SKM-1 treated with dmso at 0.1 percent for 144 hours (cell line): ENCODE measurements at regions not wholly inside any gene's neighbourhood (a gene's known extent, or its start where the extent isn't known, plus 50 kb on each side); places are given as distances from the start of the nearest gene placed in this dataset.

Experiments
- DNase-seq: peaks from one replicate; lab custom pipeline; 2025; ENCODE audit not compliant: unreplicated experiment; lab: John Stamatoyannopoulos, UW

DNA sequence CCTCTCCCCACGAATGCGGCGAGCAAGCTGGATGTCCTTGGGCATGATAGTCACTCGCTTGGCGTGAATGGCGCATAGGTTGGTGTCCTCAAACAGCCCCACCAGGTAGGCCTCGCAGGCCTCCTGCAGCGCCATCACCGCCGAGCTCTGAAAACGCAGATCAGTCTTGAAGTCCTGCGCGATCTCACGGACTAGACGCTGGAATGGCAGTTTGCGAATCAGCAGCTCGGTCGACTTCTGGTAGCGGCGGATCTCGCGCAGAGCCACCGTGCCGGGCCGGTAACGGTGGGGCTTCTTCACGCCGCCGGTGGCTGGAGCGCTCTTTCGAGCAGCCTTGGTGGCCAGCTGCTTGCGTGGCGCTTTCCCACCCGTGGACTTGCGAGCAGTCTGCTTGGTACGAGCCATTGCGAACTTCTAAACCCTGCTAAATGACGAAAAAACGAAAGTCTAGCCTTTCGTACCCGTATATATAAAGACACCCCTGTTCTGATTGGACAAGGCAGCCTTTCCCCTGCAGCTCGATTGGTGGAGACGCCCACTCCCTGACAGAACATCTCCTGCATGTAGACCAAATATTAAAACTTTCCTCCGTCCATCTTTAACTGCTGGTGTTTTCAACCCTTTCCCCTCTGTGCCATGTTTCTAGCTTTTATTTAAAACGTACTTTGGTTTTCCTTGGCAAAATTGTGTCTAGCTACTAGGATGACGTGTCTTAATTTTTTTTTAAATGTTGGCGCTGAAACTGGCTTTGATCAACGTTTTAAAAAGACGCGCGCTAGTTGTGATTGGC lies 109.8 kb downstream of the HFE start:
- DNase-seq = peak; percentile 87

DNA sequence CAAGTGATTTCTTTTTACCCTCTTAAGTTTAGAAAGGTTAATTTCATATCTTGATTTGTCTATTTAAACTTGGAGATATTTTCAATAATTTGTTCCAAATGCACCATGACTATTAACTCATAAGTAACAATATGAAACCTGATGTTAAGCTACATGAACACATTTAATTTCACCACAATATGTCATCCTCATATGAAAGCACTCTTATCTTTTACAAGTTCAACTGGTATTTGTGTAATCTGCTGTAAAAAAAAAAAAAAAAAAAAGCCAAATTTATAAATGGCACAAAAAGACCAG lies 110.4 kb downstream of the HFE start:
- DNase-seq = no peak

DNA sequence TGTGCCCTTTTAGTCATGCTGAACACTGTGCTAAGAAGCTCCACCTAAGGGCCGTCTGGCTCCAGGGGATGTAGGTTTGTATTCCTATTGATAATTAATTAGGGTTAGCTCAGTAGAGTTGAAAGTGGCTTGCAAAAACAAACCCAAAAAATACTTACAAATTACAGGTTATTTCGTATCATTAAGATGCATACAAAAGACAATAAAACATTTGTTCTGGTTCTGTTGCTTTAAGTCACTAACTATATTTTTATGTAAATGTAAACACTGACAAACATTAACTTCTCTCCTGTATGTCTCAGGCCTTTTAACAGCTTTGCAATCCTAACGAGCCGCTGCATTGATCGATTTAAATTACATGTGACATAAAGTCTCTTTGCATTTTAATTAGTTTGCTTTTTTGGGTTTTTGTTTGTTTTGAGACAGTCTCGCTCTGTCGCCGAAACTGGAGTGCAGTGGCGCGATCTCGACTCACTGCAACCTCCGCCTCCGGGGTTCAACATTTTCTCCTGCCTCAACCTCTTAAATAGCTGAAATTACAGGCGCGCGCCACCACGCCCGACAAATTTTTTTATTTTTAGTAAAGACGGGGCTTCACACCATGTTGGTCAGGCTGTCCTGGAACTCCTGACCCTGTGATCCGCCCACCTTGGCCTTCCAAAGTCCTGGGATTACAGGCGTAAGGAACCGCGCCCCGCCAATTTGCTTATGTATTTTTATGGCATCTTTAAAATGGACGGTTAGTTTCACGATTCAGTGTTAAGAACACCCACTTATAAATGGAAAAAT lies 110.9 kb downstream of the HFE start:
- DNase-seq = peak; percentile 71

DNA sequence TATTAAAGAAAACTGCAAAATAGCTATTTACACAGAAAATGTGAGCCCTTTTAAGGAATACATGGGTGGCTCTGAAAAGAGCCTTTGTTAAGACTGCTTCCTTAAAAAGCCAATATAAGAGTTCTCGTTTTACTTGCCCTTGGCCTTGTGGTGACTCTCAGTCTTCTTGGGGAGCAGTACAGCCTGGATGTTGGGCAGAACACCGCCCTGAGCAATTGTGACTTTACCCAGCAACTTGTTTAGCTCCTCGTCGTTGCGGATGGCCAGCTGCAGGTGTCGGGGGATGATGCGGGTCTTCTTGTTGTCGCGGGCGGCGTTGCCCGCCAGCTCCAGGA lies 111.5 kb downstream of the HFE start:
- peak; percentile 82 for DNase-seq

DNA sequence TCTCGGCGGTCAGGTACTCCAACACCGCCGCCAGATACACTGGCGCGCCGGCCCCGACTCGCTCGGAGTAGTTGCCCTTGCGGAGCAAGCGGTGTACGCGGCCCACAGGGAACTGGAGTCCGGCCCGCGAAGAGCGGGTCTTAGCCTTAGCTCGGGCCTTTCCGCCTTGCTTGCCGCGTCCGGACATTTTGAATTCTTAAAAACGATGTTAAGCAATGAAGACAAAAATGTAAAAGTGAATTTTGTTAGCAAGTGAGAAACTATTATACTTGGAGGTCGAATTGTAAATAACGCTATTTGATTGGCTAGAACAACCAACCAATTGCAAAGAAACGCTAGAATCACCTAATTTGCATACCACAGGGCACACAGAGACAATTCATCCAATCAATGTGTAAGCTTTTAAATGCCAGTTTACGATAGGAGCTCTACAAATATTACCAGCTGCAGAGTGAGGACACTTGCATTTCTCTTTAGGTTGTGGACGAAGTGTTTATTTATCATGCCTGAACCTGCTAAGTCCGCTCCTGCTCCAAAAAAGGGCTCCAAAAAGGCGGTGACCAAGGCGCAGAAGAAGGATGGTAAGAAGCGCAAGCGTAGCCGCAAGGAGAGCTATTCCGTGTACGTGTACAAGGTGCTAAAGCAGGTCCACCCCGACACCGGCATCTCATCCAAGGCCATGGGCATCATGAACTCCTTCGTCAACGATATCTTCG lies 112.0 kb downstream of the HFE start:
- peak; percentile 95 for DNase-seq

DNA sequence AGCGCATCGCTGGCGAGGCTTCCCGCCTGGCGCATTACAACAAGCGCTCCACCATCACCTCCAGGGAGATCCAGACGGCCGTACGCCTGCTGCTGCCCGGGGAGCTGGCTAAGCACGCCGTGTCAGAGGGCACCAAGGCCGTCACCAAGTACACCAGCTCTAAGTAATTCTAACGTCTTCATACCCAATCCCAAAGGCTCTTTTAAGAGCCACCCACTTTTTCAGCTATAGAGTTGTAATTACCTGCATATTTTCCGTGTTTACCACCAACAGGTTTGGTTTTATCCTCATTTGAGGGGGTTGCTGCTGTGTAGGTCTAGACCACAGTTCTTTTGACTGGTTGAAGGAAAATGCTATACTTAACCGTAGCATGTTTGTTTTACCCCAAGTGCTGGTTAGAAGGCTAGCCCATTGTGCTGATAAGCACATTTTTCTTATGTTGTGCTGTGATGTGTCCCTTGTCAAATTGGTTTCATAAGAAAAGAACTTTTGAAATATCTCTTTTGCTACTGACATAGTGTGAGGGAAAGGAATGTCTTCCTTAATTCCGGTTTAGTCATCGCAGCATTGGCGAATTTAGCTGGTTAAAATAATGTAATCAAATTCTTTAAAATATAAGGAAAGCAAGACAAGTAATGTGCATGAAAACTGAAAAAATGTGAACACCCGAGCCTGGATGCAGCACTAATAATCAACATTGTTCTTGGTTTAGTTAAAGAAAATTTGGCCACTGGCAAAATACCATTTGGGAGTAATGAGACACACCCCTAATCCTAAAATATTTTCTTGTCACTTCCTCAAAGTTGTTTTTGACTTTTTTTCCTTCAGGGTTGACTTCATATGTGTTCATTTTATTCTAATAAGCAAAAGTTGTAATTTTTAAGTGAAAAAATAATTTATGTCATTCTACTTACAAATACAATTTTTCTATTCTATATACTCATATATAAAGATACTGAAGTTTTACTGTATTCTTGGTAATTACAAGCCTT lies 112.8 kb downstream of the HFE start:
- peak; percentile 57 for DNase-seq

DNA sequence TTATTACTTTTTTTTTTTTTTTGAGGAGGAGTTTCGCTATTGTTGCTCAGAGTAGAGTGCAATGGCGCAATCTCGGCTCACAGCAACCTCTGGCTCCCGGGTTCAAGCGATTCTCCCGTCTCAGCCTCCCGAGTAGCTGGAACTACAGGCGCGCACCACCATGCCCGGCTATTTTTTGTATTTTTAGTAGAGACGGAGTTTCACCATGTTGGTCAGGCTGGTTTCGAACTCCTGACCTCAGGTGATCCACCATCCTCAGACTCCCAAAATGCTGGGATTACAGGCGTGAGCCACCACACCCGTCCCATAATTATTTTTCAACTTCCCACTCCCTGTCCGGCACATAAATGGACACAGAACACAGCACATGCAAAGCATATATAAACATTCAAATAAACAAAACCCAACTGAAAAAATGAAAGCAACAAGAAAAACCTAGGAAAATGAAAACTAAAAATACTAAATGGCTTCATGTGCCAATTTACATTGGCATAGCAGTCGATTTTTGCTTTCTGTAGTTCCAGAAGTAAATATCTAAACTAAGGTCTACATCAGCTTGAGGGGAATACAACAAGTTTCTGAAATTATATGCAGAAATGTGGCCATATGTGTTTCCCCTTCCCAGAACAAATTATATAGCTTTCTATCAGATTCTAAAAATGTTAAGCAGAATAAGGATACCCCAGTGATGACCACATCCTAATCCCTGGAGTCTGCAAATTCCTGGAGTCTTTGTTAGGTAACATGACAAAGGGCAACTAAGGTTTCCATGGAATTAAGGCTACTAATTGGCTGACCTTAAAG lies 113.9 kb downstream of the HFE start:
- DNase-seq = no peak

DNA sequence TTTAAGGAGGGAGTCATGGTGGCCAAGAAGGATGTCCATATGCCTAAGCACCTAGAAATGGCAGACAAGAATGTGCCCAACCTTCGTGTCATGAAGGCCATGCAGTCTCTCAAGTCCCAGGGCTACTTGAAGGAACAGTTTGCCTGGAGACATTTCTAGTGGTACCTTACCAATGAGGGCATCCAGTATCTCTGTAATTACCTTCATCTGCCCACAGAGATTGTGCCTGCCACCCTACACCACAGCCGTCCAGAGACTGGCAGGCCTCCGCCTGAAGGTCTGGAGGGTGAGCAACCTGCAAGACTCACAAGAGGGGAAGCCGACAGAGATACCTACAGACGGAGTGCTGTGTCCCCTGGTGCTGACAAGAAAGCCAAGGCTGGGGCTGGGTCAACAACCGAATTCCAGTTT lies 115.0 kb downstream of the HFE start:
- DNase-seq = no peak

DNA sequence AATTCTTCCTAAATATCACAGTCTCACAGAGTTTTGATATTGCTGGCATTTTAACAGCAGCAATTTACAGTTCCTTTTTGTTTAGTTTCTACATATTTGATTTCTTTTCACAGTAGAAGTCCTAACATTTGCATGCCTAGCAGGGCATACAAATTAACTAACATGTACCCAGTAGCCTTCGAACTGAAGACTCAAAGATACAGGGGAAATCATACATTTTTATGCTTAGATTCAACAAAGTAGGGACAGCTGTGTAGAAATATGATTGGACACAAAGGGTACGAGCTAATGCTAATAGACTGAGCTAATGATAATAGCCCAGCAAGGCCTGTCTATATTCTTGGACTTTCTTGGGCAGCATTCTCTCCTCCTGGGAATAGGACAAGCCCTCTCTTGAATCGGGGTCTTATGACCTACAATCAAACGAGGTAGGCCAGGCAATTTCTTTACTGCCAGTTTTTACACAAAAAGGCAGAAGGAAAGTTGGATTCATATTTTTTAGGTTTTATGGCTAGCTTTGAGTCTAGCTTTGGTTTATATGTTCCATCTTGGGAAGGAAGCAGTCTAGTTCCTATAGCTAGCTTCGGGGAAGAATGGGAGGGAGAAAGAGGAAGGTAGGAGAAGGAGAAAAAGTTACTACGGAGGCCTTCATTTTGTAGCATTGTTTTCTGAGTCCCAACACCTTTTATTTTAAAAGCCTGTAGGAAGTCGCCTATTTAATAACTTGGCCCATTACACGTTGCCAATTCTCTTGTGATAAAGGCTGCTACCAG lies 115.8 kb downstream of the HFE start:
- no peak for DNase-seq

DNA sequence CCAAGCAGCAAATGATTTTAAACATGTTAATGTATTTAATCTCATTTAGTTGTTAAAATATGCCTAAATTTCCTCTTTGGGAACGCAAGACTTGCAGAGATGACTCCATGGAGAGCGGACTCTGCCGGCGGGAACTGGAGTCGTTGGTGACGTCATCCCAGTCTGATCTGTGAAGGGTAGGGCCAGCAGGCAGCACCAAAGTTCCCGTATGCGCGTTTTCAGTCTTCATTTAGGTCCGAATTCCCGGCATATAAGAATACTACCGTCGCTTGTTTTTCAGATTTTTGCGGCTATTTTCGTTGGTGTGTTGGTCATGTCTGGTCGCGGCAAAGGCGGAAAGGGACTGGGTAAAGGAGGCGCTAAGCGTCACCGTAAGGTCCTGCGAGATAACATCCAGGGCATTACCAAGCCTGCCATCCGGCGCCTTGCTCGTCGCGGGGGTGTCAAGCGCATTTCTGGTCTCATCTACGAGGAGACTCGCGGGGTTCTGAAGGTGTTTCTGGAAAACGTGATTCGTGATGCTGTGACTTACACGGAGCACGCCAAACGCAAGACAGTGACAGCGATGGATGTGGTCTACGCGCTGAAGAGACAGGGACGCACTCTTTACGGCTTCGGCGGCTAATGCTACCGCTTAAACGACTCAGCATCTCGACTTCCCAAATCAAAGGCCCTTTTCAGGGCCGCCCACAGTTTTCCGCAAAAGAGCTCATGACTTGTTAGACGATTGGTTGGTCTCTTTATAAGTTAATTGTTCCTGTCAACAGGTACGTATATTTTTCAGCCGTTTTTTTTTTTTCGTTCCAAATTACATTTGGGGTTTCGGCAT lies 117.3 kb downstream of the HFE start:
- DNase-seq = peak; percentile 86

DNA sequence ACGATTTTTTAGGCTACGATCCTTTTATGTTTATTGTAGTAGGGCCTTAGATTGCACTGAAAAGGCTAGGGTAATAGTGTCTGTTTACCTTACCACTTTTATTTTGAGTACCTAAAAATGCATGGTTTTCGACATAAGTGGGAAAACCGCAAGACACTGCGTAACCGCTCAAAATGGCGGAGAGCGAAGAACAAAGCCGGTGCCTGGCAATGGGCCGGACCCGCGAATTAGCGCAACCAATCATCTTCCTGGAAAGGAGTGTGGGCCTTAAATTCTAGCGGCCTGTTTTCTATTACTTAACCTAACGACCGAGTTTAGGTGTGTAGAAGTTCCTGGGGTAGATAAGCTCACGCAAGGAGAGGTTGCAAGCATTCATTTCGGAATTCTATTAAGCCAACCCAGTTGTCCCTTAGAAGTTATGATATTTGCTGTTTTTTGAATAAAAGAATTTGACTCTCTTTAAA lies 118.0 kb downstream of the HFE start:
- DNase-seq = peak; percentile 81

DNA sequence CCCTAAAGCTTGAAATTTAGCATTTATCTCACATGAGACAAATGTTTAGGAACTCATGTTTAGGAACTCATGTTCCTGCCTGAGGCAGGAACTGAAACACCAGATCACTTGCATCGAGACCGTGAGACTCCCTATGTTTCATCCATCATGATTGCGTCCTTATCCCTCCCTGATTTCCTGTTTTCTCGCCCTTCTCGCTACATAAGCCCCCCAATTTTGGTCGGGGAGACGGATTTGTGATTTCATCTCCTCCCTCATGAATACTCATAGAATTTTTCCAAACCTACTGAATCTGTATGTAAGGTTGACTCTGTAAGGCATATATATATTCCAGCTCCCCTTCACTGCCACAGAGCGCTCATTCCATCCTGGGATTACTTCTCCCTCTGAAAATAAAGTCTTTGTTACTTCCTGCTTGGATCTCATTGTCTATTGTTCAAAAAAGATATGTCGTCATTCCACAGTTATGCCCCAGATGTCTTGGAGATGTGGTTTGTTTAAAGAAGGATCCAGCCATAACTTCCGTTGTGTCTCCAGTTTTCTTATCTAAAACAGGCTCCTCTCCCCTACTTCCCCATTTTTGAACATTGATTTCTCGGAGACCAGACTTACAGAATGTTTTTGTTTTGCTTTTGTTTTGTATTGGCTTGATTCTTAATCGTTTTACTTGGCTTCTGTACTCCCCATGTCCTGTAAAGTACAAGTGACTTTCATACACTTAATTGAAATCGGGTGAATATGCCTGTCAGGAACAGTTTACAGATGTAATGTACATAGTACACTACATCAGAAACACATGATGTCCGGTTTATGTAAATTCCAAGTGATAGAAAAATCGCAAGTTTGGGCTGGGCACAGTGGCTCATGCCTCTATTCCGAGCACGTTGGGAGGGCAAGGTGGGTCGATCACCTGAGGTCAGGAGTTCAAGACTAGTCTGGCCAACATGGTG lies 118.7 kb downstream of the HFE start:
- peak; percentile 94 for DNase-seq

DNA sequence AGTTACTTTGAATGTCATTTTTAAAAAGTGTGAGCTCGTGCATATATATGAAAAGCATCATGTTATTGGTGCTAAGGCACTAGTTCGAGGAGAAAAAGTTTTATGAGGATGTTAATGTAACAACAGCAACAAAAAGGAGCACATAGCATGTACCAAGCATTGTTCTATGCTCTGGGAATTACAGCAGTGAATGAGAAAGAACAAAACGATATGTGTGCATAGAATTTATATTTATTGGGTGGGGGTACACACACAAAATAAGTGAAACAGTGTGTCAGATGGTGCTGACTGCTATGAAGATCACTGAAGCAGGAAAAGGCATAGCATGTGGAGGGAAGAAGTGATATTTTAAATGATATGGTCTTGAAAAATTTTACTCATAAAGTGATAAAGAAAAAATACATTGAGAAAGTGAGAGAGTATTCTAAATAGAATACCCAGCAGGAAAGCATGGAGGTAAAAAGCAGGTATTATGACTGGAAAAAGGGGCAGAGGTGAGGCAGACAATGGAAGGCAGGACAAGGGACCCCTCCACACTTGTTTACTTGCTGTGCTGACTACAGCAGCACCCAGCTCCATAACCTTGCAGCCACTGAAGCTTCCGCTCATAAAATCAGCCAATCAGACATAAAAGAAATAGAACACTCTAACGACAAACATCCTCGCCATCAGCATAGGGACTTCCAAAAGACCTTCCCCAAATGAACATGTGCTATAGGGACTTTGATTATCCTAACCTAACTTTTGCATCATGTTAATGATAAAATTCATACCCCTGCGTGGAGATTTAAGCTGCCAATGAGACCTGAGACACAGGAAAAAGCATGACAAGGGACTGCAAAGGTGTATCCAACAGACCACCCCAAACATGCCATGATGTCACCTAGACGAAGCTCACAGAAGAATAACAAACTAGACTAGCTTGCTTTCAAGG lies 119.9 kb downstream of the HFE start:
- no peak for DNase-seq

DNA sequence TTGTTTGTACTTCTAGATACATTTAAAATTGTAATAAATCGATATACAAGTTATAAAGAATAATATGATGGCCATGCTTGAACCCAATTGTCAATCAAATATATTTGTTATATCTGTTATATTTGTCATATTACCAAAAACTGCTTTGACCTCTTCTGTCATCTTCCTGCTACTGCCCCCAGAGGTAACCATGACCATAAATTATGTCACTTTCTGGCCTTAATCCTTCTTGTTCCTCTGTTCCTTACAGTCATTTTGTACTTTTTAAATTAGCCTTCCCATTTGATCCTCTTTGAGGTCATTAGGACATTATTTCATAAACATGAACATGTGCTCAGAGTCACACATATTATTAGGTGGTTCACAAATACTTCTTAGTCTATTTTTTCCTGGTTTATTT lies 124.7 kb downstream of the HFE start:
- DNase-seq = no peak

DNA sequence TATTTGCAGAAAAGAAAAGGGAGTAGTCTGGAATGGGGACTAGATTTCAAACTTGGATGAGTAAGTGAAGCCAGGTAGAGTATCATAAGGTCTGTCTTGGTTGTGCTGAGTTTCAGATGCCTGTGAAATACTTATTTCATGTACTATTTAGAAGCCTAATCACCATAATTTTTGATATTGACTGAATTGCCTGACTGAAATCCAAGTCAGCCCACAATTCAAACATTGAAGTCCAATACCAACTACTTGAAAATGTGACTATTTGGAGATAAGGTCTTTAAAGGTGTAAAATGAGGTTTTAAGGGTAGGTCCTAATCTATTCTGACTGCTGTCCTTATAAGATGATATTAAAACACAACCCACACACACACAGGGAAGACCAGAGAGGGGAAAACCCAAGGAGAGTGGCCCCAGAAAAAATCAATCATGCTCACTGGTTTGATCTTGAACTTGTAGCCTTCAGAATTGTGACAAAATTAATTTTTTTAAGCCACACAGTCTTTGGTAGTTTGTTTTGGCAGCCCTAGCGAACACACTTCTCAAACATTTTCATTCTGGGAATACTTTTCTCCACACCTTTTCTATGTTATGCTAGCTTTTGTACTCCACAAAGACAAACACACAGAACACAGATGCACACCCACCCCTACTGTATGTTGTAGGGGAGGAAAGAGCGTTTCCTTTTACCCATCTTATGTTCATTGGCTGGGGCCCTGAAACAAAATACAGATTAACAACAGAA lies 126.3 kb downstream of the HFE start:
- DNase-seq = no peak
